ENCODE measurements at regions not wholly inside any gene's neighbourhood (a gene's known extent, or its start where the extent isn't known, plus 50 kb on each side); places are given as distances from the start of the nearest gene placed in this dataset.

DNA sequence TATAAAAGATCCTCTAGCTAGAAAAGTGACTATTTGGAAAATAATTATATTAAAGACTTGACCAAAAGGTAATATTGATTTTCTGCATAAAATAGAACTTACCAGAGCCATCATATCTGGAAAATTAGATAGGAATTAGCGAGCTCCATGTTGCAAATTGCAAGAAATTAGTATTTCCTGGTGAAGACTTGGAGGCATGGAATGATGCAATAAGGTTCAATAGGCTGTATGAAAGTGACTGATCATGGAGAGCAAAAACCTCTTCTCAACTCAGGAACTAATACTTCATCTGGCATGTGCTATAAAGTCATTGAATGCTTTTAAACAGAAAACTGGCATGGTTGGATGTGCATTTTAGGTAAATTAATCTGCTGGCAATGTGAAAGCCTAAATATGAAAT is 66.3 kb upstream of the UFM1 start:
- TF ChIP-seq CTCF (IDR thresholded peaks at IDR 0.05) (no peak), ZFX (IDR thresholded peaks at IDR 0.05; ENCODE audit: borderline replicate concordance) (no peak)
- no peak overlapping the region for H3K27ac ChIP-seq

DNA sequence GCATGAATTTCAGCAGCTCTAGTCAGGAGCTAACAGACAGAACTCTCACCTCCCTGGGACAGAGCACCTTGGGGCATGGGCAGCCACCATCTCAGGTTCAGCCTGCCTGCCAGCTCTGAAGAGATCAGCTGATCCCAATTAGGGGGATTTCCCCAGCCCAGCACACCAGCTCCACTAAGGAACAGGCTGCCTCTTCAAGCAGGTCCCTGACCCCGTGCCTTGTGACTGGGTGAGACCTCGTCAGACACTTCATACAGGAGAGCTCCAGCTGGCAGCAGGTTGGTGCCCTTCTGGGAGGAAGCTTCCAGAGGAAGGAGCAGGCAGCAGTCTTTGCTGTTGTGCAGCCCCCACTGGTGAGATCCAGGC is 84.5 kb upstream of the UFM1 start:
- TF ChIP-seq CTCF (IDR thresholded peaks at IDR 0.05) (no peak), ZFX (IDR thresholded peaks at IDR 0.05; ENCODE audit: borderline replicate concordance) (no peak)
- H3K27ac ChIP-seq, result no peak overlapping the region

GRCh38 chr13:38264363-38265131 is 85.1 kb upstream of the UFM1 start:
- no peak for TF ChIP-seq ZFX (IDR thresholded peaks at IDR 0.05; ENCODE audit: borderline replicate concordance)
- no peak for TF ChIP-seq CTCF (IDR thresholded peaks at IDR 0.05)
- no peak overlapping the region for H3K27ac ChIP-seq

GRCh38 chr13:38262211-38262610 is 87.4 kb upstream of the UFM1 start:
- TF ChIP-seq CTCF (IDR thresholded peaks at IDR 0.05) (no peak), ZFX (IDR thresholded peaks at IDR 0.05; ENCODE audit: borderline replicate concordance) (no peak)

DNA sequence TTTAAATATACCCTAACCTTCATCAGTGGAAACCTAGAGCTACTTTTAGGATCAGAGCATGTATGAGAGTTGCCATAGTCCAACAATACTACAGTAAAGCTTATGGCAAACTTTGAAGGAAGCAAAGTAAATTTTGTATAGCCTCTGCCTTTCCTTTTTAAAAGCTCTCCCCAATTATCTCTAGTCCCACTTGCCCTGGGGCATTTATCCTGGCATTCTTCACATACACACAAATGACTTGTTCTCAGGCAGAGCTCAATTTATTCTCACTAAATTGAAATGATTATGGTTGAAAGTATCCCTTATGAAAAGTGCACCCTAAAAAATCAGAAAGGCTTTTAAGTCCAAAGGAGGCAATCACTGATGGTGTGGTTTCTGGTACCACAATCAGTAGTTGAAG is 94.1 kb upstream of the UFM1 start:
- TF ChIP-seq CTCF (IDR thresholded peaks at IDR 0.05), result no peak
- TF ChIP-seq ZFX (IDR thresholded peaks at IDR 0.05; ENCODE audit: borderline replicate concordance), result no peak
- H3K27ac ChIP-seq, result no peak overlapping the region

More at GRCh38 chr13:38262211-38262610, 87.4 kb upstream of the UFM1 start:
- no peak overlapping the region for H3K27ac ChIP-seq

GRCh38 chr13:38239874-38240273 is 109.8 kb upstream of the UFM1 start:
- TF ChIP-seq CTCF (IDR thresholded peaks at IDR 0.05) (no peak), ZFX (IDR thresholded peaks at IDR 0.05; ENCODE audit: borderline replicate concordance) (no peak)
- no peak overlapping the region for H3K27ac ChIP-seq

DNA sequence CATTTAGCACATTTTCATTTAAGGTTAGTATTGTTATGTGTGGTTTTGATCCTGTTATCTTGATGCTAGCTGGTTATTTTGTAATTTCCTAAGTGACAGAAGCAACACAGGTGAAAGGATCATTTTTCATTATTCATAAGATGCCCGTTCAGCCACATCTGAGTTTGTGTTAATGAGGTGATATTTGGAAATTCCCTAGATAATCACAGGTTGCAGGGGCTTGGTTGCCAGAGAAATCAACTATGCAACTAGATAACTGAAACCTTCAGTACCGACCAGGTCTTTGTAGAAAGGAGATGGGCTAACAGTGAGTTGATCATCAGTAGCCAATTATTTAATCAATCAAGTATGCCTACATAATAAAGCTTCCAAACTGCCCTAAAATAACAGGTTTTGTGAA is 121.3 kb upstream of the UFM1 start:
- H3K27ac ChIP-seq, result no peak overlapping the region
- no peak for TF ChIP-seq ZFX (IDR thresholded peaks at IDR 0.05; ENCODE audit: borderline replicate concordance)
- no peak for TF ChIP-seq CTCF (IDR thresholded peaks at IDR 0.05)

All from 22Rv1 (cell line).